Neural cell (in vitro differentiated cells): ENCODE measurements at regions not wholly inside any gene's neighbourhood (a gene's known extent, or its start where the extent isn't known, plus 50 kb on each side); places are given as distances from the start of the nearest gene placed in this dataset.

Experiments used
- H2AFZ ChIP-seq: fragments of 200-600, 300-800 bp; sonication (generic), shearing (Covaris generic); 2 replicates; pipeline ENCODE4 v1.6.0; 2014; ENCODE audit warnings: low read depth, mild to moderate bottlenecking, antibody characterized with exemption, low read length, moderate library complexity
- H3F3A ChIP-seq: fragments of 200-600 bp; shearing (Covaris generic); 2 replicates; pipeline ENCODE4 v1.6.1; 2016; ENCODE audit warnings: mild to moderate bottlenecking, moderate library complexity, mixed read lengths, antibody characterized with exemption, low read length; ENCODE audit not compliant: insufficient read depth, poor library complexity, severe bottlenecking
- H3K27ac ChIP-seq: fragments of 200-600, 300-800 bp; sonication (generic), shearing (Covaris generic); 2 replicates; pipeline ENCODE4 v1.5.1; 2014; ENCODE audit warnings: mild to moderate bottlenecking, low read length, moderate library complexity
- H3K27me3 ChIP-seq: fragments of 300-800, 200-600 bp; sonication (generic), shearing (Covaris generic); 2 replicates; pipeline ENCODE4 v1.6.0; 2014; ENCODE audit warnings: mild to moderate bottlenecking, low read depth, low read length, moderate library complexity; ENCODE audit not compliant: insufficient read depth
- H3K36me3 ChIP-seq: fragments of 300-800, 200-600 bp; sonication (generic), shearing (Covaris generic); 2 replicates; pipeline ENCODE4 v1.5.1; 2014; ENCODE audit warnings: mild to moderate bottlenecking, antibody characterized with exemption, low read length, moderate library complexity; ENCODE audit not compliant: insufficient read depth
- H3K4me2 ChIP-seq: fragments of 300-800, 200-600 bp; sonication (generic), shearing (Covaris generic); 2 replicates; pipeline ENCODE4 v1.6.0; 2014; ENCODE audit warnings: mild to moderate bottlenecking, low read length
- H3K4me3 ChIP-seq: fragments of 300-800, 200-600 bp; sonication (generic), shearing (Covaris generic); 2 replicates; pipeline ENCODE4 v1.5.1; 2014; ENCODE audit warnings: mild to moderate bottlenecking, low read length, moderate library complexity
- H3K79me2 ChIP-seq: fragments of 200-600 bp; shearing (Covaris generic); replicated peaks from 2 replicates; pipeline ENCODE4 v1.6.0; 2014; ENCODE audit warnings: mild to moderate bottlenecking, low read length, moderate library complexity; ENCODE audit not compliant: insufficient read depth
- H3K9ac ChIP-seq: fragments of 300-800, 200-600 bp; sonication (generic), shearing (Covaris generic); 2 replicates; pipeline ENCODE4 v1.6.1; 2016; ENCODE audit warnings: mild to moderate bottlenecking, low read length, mixed read lengths
- H3K9me2 ChIP-seq: fragments of 200-600 bp; shearing (Covaris generic); 2 replicates; pipeline ENCODE4 v1.6.1; 2016; ENCODE audit warnings: mild to moderate bottlenecking, low read length, mixed read lengths; ENCODE audit not compliant: insufficient read depth
- H3K9me3 ChIP-seq: fragments of 200-600, 300-800 bp; sonication (generic), shearing (Covaris generic); 2 replicates; pipeline ENCODE4 v1.6.1; 2016; ENCODE audit warnings: mild to moderate bottlenecking, mixed run types, low read length, moderate library complexity, mixed read lengths
- H4K20me1 ChIP-seq: fragments of 200-600 bp; shearing (Covaris generic); 2 replicates; pipeline ENCODE4 v1.6.1; 2016; ENCODE audit warnings: mild to moderate bottlenecking, mixed run types; ENCODE audit not compliant: insufficient read depth
- CTCF ChIP-seq: fragments of 450-650 bp; IDR thresholded peaks from 2 replicates; pipeline ENCODE4 v1.5.1; 2014; ENCODE audit warnings: antibody characterized with exemption, mild to moderate bottlenecking, moderate library complexity; ENCODE audit not compliant: poor library complexity, severe bottlenecking
- EP300 ChIP-seq: fragments of 450-650 bp; conservative IDR thresholded peaks from 2 replicates; pipeline ENCODE4 v1.6.1; 2014; ENCODE audit warnings: antibody characterized with exemption, mild to moderate bottlenecking, moderate library complexity; ENCODE audit not compliant: poor library complexity, severe bottlenecking
- EZH2 ChIP-seq: fragments of 200-600, 300-800 bp; shearing (Covaris generic), sonication (generic); IDR thresholded peaks from 2 replicates; pipeline ENCODE4 v1.6.1; 2014; ENCODE audit warnings: antibody characterized with exemption, low read length, borderline replicate concordance, mild to moderate bottlenecking; ENCODE audit not compliant: insufficient read depth, poor library complexity, severe bottlenecking
- MXI1 ChIP-seq: fragments of 450-650 bp; conservative IDR thresholded peaks from 2 replicates; pipeline ENCODE4 v1.6.1; 2014; ENCODE audit warnings: antibody characterized with exemption, mild to moderate bottlenecking; ENCODE audit not compliant: poor library complexity, severe bottlenecking
- POLR2AphosphoS5 ChIP-seq: IDR thresholded peaks from 2 replicates; pipeline ENCODE4 v1.6.1; 2012
- RAD21 ChIP-seq: fragments of 450-650 bp; conservative IDR thresholded peaks from 2 replicates; pipeline ENCODE4 v1.6.1; 2014; ENCODE audit warnings: antibody characterized with exemption, mild to moderate bottlenecking, moderate library complexity
- REST ChIP-seq: IDR thresholded peaks from 2 replicates; pipeline ENCODE4 v1.6.1; 2012; ENCODE audit warnings: borderline replicate concordance
- SMC3 ChIP-seq: fragments of 450-650 bp; conservative IDR thresholded peaks from 2 replicates; pipeline ENCODE4 v1.6.1; 2014; ENCODE audit warnings: antibody characterized with exemption, mild to moderate bottlenecking, moderate library complexity; ENCODE audit not compliant: poor library complexity
- TAF1 ChIP-seq: IDR thresholded peaks from 2 replicates; pipeline ENCODE4 v1.6.1; 2012; ENCODE audit warnings: low read depth

GRCh38 chr16:65481956-65482355, 360.1 kb upstream of the CDH11 start:
- H2AFZ ChIP-seq, result no peak overlapping the region

GRCh38 chr16:65480281-65481091, 358.6 kb upstream of the CDH11 start:
- no peak overlapping the region for H2AFZ ChIP-seq

More at GRCh38 chr16:65481956-65482355, 360.1 kb upstream of the CDH11 start:
- H3K4me3 ChIP-seq, result no peak overlapping the region
- H3K27ac ChIP-seq, result no peak overlapping the region
- no peaks in the 10 kb centered on the region for H3F3A ChIP-seq
- H4K20me1 ChIP-seq, result no peaks in the 10 kb centered on the region
- H3K4me2 ChIP-seq, result no peak overlapping the region
- no peaks in the 10 kb centered on the region for H3K9me3 ChIP-seq
- H3K27me3 ChIP-seq, result no peaks in the 10 kb centered on the region
- no peak overlapping the region for H3K9ac ChIP-seq
- no peaks in the 10 kb centered on the region for H3K9me2 ChIP-seq
- no peak for TF ChIP-seq POLR2AphosphoS5
- H3K36me3 ChIP-seq, result no peaks in the 10 kb centered on the region
- H3K79me2 ChIP-seq, result no peaks in the 10 kb centered on the region

More at GRCh38 chr16:65480281-65481091, 358.6 kb upstream of the CDH11 start:
- H3K27me3 ChIP-seq, result no peaks in the 10 kb centered on the region
- TF ChIP-seq TAF1, result no peak
- TF ChIP-seq MXI1, result no peak
- TF ChIP-seq POLR2AphosphoS5, result no peak
- TF ChIP-seq EP300, result no peak
- TF ChIP-seq REST, result no peak
- TF ChIP-seq RAD21, result no peak
- TF ChIP-seq EZH2, result no peak
- no peak for TF ChIP-seq CTCF
- TF ChIP-seq SMC3, result no peak
- no peaks in the 10 kb centered on the region for H3K79me2 ChIP-seq
- no peaks in the 10 kb centered on the region for H3K36me3 ChIP-seq
- H3K9me2 ChIP-seq, result no peaks in the 10 kb centered on the region
- no peak overlapping the region for H3K27ac ChIP-seq
- no peak overlapping the region for H3K9ac ChIP-seq
- no peak overlapping the region for H3K4me3 ChIP-seq
- H3K4me2 ChIP-seq, result no peak overlapping the region
- no peaks in the 10 kb centered on the region for H3K9me3 ChIP-seq
- H3F3A ChIP-seq, result no peaks in the 10 kb centered on the region
- no peaks in the 10 kb centered on the region for H4K20me1 ChIP-seq
